ENCODE measurements at regions not wholly inside any gene's neighbourhood (a gene's known extent, or its start where the extent isn't known, plus 50 kb on each side); places are given as distances from the start of the nearest gene placed in this dataset.
A peak's percentile ranks its signal among the peaks of the same experiment; 100 is the strongest.
"Not testable (repeated sequence)": the region's sequence is repeated elsewhere in the genome, so short reads cannot be mapped to it uniquely, and the experiment has no call there.

DNA sequence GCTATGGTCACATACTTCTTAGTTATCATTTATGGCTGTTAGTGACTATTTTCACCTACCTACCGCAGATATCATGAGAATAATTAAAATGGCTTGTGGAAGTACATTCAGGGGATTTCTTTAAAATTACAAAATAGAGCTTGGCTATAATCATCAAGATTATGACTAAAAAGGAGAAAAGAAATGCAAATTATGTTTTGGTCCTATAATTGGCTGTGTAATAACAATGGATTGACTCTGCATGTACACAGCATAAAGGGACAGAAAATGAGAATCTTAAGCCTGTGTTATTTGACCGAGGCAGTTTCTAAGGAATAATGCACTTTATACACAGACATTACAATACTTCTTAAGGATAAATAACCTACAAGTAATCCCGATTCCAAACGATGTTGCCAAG lies 112.0 kb upstream of the C1QTNF3 start:
- H3K36me3 Mint-ChIP-seq = not testable (repeated sequence)

DNA sequence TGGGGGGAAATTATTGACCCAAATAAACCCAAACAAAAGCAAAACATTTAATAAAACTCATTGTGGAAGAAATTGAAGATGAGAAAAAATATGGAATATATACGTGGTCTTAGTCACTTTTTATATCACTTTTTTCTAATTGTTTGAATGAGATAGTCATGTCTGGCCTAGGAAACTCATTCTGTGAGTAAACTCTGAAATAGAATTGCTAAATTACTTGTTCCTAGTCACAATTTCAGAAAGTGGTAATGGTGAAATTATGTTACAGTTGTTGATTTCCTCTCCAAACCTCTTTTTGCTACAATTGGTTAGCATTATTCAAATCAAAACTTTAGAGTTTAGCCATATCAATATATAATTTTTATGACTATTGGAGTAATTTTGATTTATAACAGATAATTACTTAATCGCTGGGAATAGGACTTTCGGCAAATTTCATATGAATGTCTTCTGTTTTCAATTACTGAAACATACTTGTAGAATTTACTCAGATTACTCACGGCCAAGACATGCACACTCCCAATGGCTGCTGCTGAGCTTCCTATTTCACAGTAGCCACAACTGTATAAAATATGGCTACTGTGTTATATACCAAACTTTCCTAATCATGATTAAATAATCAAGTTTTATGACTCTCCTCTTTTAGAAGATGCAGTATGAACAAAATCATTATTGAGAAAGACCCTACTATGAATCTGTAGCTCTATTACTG lies 113.8 kb upstream of the C1QTNF3 start:
- CTCF ChIA-PET; H3K4me3 ChIP-seq (ENCODE audit: low read length); POLR2A ChIA-PET; H3K27ac ChIP-seq (ENCODE audit: low read depth, low read length); H3K9me3 Mint-ChIP-seq; DNase-seq; H3K36me3 Mint-ChIP-seq; H3K36me3 ChIP-seq (ENCODE audit: insufficient read depth, low read length); H3K27me3 Mint-ChIP-seq; H3K4me1 Mint-ChIP-seq; H3K4me1 ChIP-seq (ENCODE audit: insufficient read depth, low read length); H3K27me3 ChIP-seq (ENCODE audit: insufficient read depth, low read length, poor library complexity, severe bottlenecking); H3K4me3 Mint-ChIP-seq; H3K27ac Mint-ChIP-seq; H3K9me3 ChIP-seq (ENCODE audit: low read length): not testable (repeated sequence)

More for the DNA sequence above, 112.0 kb upstream of the C1QTNF3 start:
- H3K4me1 ChIP-seq (ENCODE audit: insufficient read depth, low read length); POLR2A ChIA-PET; H3K4me3 Mint-ChIP-seq; H3K27ac Mint-ChIP-seq; DNase-seq; H3K4me3 ChIP-seq (ENCODE audit: low read length); CTCF ChIA-PET; H3K4me1 Mint-ChIP-seq; H3K27ac ChIP-seq (ENCODE audit: low read depth, low read length); H3K9me3 Mint-ChIP-seq; H3K27me3 Mint-ChIP-seq; H3K27me3 ChIP-seq (ENCODE audit: insufficient read depth, low read length, poor library complexity, severe bottlenecking); H3K9me3 ChIP-seq (ENCODE audit: low read length); H3K36me3 ChIP-seq (ENCODE audit: insufficient read depth, low read length): not testable (repeated sequence)

DNA sequence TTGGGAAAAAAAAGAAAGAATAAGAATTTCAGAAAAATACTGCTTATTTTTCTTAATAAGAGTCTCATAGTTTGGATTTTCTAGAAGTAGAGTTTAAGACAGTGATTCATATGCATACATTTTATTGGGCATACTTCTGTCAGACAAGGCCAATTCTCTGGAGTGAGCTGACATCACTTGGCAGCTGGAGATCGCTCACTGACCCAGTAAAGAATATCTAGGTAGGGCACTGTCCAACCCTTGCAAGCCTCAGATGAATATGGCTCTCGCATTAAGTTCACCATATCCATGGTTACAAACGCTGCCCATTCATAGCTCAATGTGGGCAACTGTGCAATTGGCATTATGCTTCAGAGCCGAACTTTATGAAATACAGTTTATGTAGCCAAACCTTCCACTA lies 117.9 kb upstream of the C1QTNF3 start:
- H3K36me3 Mint-ChIP-seq; H3K9me3 ChIP-seq (ENCODE audit: low read length); H3K27me3 ChIP-seq (ENCODE audit: insufficient read depth, low read length, poor library complexity, severe bottlenecking); POLR2A ChIA-PET; H3K4me1 Mint-ChIP-seq; H3K36me3 ChIP-seq (ENCODE audit: insufficient read depth, low read length); H3K9me3 Mint-ChIP-seq; H3K27me3 Mint-ChIP-seq; DNase-seq; H3K27ac Mint-ChIP-seq; CTCF ChIA-PET; H3K27ac ChIP-seq (ENCODE audit: low read depth, low read length); H3K4me1 ChIP-seq (ENCODE audit: insufficient read depth, low read length); H3K4me3 ChIP-seq (ENCODE audit: low read length); H3K4me3 Mint-ChIP-seq: not testable (repeated sequence)

DNA sequence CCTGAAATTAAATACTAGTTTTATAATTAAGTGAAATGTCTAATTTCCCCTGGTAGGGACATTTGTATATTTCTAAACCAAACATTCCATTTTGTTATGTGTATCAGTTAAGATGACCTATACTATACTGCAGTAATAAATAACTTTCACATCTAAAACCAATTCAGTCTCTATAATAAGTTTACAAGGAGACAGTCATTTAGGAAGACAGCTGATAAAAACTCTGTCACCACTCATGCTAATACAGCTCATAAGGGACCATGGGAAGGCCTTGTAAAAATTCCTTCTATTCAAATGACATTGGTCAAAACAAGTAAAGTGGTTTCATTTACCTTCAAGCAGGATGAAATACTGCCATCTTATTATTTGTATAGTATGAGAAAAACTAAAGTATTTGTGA lies 128.4 kb upstream of the C1QTNF3 start:
- H3K27me3 ChIP-seq (ENCODE audit: insufficient read depth, low read length, poor library complexity, severe bottlenecking); H3K27ac Mint-ChIP-seq; H3K9me3 Mint-ChIP-seq; H3K9me3 ChIP-seq (ENCODE audit: low read length); H3K4me1 Mint-ChIP-seq; H3K27me3 Mint-ChIP-seq; H3K36me3 ChIP-seq (ENCODE audit: insufficient read depth, low read length); H3K4me3 ChIP-seq (ENCODE audit: low read length); DNase-seq; H3K4me3 Mint-ChIP-seq; H3K4me1 ChIP-seq (ENCODE audit: insufficient read depth, low read length); POLR2A ChIA-PET; CTCF ChIA-PET; H3K27ac ChIP-seq (ENCODE audit: low read depth, low read length): not testable (repeated sequence)
- peaks cover 14 to 36% (median 14%) of the 10 kb centered on the region in 3 donors for H3K36me3 Mint-ChIP-seq

DNA sequence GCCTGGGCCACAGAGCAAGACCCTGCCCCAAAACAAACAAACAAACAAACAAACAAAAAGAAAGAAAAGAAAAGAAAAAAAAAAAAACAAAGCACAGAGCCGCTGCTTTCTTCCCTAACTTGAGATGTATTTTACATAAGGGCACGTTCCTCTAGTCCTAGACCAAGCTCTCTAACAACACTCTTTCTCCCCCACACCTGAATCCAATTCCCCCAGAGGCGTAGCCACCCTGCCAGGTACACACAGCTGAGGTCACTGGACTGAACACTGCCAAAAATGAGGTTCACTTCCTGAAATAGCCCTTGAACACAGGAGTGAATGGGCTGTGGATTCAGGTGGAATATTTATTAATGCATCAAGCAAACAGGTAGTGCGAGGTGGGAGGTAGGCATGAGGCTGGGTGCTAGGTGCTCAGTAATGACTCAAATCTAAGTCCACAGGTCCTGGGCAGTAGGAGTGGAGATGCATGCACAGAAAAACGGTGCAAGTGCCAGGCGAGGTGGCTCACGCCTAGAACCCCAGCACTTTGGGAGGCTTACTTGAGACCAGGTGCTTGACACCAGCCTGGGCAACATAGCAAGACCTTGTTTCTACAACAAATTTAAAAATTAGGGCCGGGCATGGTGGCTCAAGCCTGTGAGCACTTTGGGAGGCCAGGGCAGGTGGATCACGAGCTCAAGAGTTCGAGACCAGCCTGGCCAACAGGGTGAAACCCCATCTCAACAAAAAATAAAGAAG lies 136.6 kb upstream of the C1QTNF3 start:
- DNase-seq = peak in 3 of 5 donors; percentile 3 to 63 (median 5)
- H3K9me3 ChIP-seq (ENCODE audit: low read length); H3K27me3 ChIP-seq (ENCODE audit: insufficient read depth, low read length, poor library complexity, severe bottlenecking); H3K4me3 Mint-ChIP-seq; H3K27me3 Mint-ChIP-seq; H3K4me1 ChIP-seq (ENCODE audit: insufficient read depth, low read length); H3K4me3 ChIP-seq (ENCODE audit: low read length); POLR2A ChIA-PET; H3K9me3 Mint-ChIP-seq; H3K4me1 Mint-ChIP-seq; CTCF ChIA-PET; H3K27ac ChIP-seq (ENCODE audit: low read depth, low read length); H3K36me3 ChIP-seq (ENCODE audit: insufficient read depth, low read length): not testable (repeated sequence)
- Mint-ChIP-seq H3K27ac (peak overlapping the region in 3 of 8 donors; percentile 35 to 43 (median 43)), H3K36me3 (peaks cover 9 to 49% (median 13%) of the 10 kb centered on the region in 3 donors)

DNA sequence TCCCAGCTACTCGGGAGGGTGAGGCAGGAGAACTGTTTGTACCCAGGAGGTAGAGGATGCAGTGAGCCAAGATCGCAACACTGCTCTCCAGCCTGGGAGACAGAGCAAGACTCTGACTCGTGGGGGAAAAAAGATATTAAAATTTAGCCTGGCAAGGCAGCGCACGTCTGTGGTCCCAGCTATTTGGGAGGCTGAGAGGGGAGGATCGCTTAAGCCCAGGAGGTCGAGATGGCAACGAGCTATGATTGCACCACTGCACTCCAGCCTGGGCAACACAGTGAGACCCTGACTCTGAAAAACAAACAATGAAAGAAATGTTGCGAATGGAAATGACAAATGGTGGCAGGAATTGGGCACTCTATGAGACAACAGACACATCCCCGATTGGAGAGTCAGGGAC lies 137.2 kb upstream of the C1QTNF3 start:
- POLR2A ChIA-PET; H3K9me3 Mint-ChIP-seq; H3K4me1 ChIP-seq (ENCODE audit: insufficient read depth, low read length); CTCF ChIA-PET; H3K4me3 Mint-ChIP-seq; H3K4me1 Mint-ChIP-seq; H3K36me3 ChIP-seq (ENCODE audit: insufficient read depth, low read length); H3K27me3 ChIP-seq (ENCODE audit: insufficient read depth, low read length, poor library complexity, severe bottlenecking); H3K9me3 ChIP-seq (ENCODE audit: low read length); H3K27ac ChIP-seq (ENCODE audit: low read depth, low read length); H3K4me3 ChIP-seq (ENCODE audit: low read length); H3K27me3 Mint-ChIP-seq: not testable (repeated sequence)
- peaks cover 9 to 44% (median 13%) of the 10 kb centered on the region in 3 donors for H3K36me3 Mint-ChIP-seq
- DNase-seq = peak in 1 of 5 donors; percentile 46
- peak overlapping the region in 2 of 8 donors; percentile 43 to 55 for H3K27ac Mint-ChIP-seq

DNA sequence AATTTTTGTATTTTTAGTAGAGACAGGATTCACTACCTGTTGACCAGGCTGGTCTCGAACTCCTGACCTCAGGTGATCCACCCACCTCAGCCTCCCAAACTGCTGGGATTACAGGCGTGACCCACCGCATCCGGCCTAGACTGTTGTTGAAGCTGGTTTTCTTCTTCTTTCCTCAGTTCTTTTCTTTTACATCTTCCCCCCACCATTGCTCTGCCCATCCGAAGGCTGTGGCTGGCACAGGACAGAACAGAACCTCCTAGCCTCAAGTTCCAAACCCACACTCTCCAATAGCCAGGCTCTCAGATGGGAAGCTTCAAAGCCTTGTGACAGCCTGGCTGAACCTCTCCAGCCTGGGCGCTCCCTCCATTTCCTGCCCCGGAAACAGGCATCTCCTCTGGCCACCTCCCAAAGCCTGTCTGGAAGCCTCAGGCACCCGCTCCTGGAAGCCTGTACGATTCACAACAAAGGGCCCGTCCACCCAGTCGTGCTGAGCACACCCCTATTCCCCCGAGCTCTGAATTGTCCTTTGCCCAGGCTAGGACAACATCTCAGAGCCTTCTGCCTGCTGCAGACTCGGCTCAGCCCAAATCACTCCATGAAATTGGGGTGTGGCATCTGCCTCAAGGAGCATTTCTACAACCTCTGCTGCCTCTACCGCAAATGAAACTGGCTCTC lies 138.1 kb upstream of the C1QTNF3 start:
- H3K4me3 ChIP-seq (ENCODE audit: low read length); H3K27me3 Mint-ChIP-seq; H3K27ac ChIP-seq (ENCODE audit: low read depth, low read length); H3K4me1 ChIP-seq (ENCODE audit: insufficient read depth, low read length); H3K36me3 ChIP-seq (ENCODE audit: insufficient read depth, low read length); H3K9me3 ChIP-seq (ENCODE audit: low read length); CTCF ChIA-PET; H3K4me3 Mint-ChIP-seq; H3K27me3 ChIP-seq (ENCODE audit: insufficient read depth, low read length, poor library complexity, severe bottlenecking); POLR2A ChIA-PET; H3K4me1 Mint-ChIP-seq; H3K9me3 Mint-ChIP-seq: not testable (repeated sequence)
- Mint-ChIP-seq H3K36me3 (peaks cover 4 to 41% (median 10%) of the 10 kb centered on the region in 3 donors), H3K27ac (peak overlapping the region in 1 of 8 donors; percentile 42)
- DNase-seq = peak in 1 of 5 donors; percentile 62

DNA sequence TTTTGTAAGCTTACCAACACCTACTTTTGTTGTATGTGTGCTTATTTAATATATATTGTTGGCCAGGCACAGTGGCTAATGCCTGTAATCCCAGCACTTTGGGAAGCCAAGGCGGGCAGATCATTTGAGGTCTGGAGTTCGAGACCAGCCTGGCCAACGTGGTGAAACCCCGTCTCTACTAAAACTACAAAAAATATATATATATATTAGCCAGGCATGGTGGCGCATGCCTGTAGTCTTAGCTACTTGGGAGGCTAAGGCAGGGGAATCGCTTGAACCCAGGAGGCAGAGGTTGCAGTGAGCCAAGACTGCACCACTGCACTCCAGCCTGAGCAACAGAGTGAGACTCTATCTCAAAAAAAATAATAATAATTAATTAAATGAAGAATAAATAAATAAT lies 142.0 kb upstream of the C1QTNF3 start:
- H3K9me3 ChIP-seq (ENCODE audit: low read length); H3K36me3 ChIP-seq (ENCODE audit: insufficient read depth, low read length); CTCF ChIA-PET; H3K4me1 Mint-ChIP-seq; POLR2A ChIA-PET; H3K4me3 Mint-ChIP-seq; H3K27me3 ChIP-seq (ENCODE audit: insufficient read depth, low read length, poor library complexity, severe bottlenecking); H3K4me3 ChIP-seq (ENCODE audit: low read length); H3K27ac Mint-ChIP-seq; H3K27ac ChIP-seq (ENCODE audit: low read depth, low read length); H3K27me3 Mint-ChIP-seq; H3K4me1 ChIP-seq (ENCODE audit: insufficient read depth, low read length); DNase-seq; H3K9me3 Mint-ChIP-seq: not testable (repeated sequence)
- peaks cover 8 to 37% (median 12%) of the 10 kb centered on the region in 3 donors for H3K36me3 Mint-ChIP-seq

Measured in CD8-positive, alpha-beta memory T cell (primary cell).